ENCODE measurements at regions not wholly inside any gene's neighbourhood (a gene's known extent, or its start where the extent isn't known, plus 50 kb on each side); places are given as distances from the start of the nearest gene placed in this dataset.

DNA sequence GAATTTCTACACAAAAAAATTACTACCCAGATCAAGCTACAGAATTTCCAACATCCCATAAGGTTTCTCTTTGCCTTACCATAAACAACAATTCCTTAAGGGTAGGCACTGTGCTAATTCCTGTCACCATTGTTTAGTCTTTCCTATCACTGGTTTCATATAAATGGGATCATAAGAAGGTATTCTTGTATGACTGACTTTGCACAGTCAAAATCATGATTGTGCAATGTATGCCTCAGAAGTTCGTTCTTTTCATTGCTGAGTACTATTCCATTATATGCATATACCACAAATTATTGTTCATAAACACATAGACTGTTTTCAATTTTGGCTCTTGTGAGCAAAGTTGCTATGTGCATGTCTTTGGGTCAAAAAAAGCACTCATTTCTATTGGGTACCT is 611.6 kb upstream of the CADM1 start:
- DNase-seq (ENCODE audit: low read depth in 2 of 2): no peak

DNA sequence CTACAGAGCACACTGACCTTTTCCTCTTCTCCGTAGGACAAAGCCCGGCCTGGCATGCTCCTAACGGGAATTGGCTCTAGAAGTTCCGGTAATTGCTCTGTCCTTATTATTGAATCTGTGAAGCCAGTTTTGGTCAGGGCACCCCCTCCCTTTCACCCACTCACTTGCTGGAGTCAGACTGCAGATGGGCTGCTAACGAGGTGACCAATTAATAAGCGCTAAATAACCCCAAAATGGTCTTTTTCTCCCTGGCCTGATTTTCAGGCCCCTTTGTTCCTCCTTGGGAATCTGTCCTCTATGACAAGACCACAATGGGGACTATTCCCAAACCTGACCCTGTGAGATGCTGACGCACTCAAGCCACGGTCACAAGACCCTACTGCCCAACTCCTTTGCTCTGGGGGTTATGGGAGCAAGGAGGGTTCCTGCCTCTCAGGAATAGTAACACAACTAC is 610.0 kb upstream of the CADM1 start:
- no peak for DNase-seq (ENCODE audit: low read depth in 2 of 2)

DNA sequence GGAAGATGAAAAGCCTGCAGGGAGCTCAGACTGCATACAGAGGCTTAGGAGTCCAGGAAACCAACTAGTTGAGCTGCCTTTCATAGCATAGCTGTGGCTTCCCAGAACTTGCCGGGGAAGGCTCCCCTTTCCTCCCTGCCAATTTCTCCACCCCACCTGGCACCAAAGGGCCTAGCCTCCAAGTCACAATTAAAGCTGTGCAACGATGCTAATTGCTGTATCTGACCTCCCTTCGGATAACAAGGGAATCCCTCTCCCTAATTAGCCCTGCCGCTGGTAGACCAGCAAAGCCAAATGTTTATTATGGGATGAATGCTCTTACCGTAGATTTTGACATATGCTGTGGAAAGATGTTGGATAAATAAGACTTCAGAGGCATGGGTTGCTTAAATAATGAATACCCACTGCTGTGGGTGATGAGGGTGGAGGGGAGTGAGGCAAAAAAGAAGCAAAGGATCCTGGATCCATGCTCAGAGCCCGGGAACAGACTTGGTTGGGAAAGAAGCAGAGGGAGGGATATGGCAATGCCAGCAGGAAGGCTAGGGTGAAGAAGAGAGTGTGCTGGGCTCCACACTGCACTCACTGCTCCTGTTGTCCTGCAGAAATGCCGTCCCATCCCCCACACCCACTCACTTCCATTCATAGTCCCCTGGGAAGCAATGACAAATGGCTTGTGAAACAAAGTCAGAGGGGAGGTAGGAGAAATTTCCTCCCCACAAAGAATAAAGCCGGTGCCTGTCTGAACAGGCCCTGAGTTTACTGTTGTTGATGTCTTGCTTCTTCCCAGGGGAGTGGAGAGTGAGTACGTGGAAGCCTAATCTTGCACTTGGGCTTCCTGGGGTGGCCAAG is 608.1 kb upstream of the CADM1 start:
- DNase-seq (ENCODE audit: low read depth in 2 of 2): no peak

DNA sequence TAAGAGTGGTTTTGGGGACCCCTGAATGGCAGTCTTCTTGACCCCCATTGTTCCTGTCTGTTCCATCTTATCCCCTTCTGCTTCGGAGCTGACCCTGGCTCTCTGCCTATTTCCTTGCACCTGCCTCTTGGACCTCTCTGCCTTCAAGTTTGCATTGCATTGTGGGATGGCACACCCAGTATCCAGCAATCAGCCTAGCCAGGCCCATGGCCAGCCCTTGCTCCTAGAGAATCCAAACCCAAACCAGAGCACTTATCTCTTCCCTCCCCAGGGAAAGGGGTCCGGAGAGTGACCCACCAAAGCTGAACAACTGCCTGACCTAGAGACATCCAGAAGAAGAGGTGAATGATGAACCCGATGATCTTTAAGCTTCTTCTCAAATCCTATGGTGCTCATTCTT is 607.3 kb upstream of the CADM1 start:
- no peak for DNase-seq (ENCODE audit: low read depth in 2 of 2)

DNA sequence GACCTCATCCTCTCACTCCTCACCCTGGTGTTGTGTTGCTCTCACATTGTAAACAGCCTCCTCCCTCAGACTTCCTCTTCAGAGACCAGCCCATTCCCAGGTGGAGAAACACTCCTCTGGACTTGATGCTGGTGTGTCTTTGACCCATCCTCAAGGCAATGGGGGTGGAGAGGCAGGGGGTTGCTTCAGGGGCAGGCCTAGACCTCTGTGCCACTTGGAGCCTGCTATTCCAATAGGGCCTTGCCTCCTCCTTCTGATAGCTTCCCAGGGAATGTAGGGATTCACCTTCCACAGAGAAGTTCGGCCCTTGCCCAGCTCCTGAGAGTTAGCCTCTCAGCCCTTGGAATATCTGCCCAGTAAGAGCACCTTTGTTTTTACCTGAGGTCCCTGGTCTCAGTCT is 606.6 kb upstream of the CADM1 start:
- DNase-seq (ENCODE audit: low read depth in 2 of 2): no peak

DNA sequence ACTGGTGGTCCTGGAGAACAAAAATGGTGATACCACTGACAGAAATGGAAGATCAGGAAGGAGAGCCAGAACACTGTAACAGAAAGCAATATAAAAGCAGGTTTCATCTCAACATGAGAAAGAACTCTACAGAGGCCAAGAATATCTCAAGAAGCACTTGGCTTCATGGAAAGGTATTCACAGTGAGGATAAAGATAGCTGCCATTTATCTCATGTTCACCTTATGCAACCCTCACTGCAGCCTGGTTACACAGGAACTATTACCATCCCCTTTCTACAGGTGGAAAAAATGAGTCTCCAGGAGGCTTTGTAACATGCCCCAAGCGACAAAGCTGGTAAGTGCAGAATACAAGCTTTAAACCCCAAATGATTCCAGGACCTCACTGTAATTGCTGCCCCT is 606.1 kb upstream of the CADM1 start:
- DNase-seq (ENCODE audit: low read depth in 2 of 2): no peak

DNA sequence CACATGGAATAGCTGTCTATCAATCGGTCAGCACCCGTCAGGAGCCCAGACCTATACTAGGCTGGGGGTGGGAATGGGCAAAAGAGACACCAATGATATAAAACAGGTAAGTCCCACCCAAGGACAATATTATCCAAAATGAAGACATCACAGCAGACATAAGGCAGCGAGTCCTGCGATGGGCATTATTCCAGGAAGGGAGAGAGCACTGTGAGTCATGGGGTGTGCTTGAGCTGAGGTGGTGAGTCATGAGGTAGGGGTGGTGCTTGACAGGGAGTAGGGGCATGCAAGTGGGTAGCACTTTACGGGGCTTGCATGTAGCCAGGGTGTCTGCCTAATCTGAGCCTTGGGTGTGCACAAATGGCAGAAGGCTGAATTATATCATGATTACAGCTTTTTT is 605.0 kb upstream of the CADM1 start:
- no peak for DNase-seq (ENCODE audit: low read depth in 2 of 2)

DNA sequence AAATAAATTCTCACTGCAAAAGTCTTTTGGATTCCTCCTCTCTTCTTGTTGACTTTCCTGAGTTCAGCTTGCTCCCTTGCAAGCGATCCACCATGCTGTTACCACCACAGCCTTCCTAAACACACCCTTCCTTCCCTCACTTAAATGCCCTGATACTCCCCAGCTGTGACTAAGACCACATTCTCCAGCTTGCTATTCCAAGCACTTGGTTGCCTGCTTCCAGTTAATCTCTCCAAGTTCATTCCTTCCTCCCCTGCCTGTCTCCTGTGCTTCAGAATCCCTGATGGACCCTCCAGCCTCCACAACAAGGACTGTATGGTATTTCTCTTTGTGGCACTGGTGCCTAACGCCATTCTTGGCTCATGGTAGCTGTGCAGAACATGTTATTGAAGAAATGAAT is 603.9 kb upstream of the CADM1 start:
- no peak for DNase-seq (ENCODE audit: low read depth in 2 of 2)

DNA sequence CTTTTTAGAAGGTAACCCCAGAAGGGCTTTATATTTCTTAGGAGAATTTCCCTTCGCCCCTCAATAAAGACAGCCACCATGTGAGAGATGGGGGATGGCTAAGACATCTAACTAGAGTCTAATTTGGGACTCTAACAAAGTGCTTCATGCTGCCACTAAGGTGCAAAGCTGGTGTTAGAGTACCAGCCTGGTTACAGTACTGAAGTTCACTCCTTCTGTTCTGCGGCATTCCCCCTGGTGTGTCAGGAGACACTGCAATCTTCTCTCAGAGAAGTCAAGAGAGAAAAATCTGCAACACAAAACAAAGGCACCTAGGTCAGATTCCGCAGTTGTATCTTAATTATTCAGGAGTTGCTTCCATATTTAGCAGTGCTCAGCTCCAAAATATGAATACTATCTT is 603.0 kb upstream of the CADM1 start:
- no peak for DNase-seq (ENCODE audit: low read depth in 2 of 2)

DNA sequence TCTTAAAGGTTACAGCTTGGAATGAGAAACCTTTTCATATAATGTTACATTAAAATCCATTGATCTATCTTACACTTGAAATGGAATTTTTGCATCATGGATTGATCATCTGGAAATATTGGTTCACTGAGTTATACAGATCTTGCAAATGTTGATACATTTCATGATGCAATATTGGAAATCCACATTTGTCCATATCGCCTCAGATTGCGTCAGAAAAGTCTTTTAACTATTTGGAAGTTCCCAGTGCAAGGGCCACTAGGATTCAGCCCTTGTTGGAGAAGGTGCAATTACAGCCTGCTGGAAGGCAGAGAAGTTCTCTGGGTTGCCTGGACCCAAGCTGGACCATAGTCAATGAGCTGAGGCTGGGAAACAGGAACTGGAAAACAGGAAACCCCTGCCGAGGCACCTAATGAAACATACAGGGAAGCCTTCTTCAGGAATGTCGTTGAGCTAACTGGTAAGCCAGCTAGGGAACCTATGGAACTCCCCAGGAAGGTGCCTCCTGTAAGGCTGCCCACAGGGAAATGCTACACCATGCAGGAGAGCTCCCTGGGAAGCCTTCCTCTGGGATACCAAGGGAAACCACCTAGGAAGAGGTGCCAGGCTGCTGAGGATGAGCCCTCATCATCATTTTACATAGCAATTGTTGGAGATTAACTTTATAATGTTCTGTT is 600.4 kb upstream of the CADM1 start:
- no peak for DNase-seq (ENCODE audit: low read depth in 2 of 2)

DNA sequence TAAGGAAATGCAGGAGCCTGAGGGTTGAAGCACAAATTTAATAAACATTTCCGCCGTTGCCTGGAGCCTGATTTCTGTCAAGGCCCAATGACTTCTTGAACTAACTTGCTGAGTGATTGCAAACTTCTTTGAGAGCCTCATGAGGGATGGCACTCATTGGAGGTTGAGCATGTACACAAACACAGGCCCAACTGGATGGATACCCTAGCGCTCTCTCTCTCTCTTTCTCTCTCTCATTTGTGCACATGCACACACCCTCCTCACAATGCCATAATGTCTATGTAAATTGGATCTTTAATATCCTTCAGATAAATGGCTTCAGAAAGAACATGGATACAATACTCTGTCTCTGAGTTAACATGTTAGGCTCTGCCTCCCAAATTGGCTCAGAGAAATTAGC is 597.7 kb upstream of the CADM1 start:
- no peak for DNase-seq (ENCODE audit: low read depth in 2 of 2)

DNA sequence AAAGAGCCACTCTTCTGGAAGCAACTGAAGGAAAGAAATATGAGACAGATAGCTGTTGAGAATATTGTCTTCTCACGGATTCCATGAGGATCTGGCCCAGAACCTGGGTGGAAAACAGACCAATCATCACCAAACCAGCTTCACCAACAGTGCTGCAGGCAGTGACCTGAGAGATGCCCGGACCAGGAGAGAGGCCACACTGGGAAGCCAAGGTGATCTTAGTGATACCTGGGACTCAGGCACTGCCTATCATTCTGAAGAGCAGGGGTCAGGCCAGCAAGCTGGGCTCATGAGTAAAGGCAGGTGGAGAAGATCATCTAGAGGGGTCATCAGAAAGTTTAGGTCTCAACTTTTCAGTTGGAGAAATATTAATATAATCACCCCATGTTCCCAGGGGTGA is 595.8 kb upstream of the CADM1 start:
- no peak for DNase-seq (ENCODE audit: low read depth in 2 of 2)

DNA sequence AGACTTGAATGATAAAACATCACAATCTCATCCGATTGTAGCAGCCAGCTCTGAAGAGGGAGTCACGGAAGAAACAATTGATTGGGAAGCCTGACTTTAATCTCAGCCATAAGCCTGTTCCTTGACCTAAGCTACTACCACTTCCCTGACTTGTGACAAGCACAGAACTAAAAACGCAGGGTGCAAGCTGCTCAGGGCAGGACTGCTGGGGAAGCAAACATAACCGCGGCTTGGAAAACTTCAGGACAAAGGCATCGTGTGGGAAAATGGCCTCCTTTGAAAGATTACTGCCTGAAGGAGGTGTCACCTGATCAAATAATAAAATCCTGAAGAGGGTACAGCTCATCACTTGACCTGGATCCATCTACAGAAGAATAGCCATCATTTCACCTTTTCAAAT is 595.3 kb upstream of the CADM1 start:
- DNase-seq (ENCODE audit: low read depth in 2 of 2): no peak

DNA sequence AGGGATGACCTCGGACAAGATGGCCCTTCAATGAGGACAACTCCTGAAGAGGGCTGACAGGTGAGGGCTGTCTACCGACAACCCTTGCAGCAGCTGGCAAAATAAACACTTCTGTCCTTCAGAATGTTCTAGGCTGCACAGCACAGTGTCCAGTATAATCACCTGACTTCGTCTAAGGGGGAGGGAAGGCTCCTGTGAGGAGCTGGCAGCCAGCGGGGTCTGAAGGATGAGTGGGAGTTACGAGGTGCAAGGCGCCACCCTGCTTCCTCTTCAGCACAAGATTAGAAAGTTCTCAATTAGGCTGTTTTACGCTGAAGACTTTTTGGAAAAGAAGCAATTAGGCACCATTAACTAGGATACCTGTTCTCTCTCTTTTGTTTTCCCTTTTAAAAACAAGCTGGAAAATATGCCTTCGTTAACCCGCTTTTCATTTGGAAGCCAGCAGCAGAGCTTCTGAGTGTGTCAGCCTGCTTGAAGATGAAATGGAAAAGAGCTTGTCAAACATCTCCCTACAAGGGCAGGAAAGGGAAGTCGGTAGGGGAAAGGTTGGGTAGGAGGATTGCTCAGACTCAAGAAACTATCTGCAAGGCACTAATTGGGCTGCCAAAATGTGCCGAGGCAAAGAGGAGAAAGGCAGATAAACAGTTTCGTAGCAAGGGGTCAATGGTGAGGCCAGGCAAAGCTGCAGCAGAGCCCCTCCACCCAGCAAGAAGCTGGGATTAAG is 592.2 kb upstream of the CADM1 start:
- no peak for DNase-seq (ENCODE audit: low read depth in 2 of 2)

DNA sequence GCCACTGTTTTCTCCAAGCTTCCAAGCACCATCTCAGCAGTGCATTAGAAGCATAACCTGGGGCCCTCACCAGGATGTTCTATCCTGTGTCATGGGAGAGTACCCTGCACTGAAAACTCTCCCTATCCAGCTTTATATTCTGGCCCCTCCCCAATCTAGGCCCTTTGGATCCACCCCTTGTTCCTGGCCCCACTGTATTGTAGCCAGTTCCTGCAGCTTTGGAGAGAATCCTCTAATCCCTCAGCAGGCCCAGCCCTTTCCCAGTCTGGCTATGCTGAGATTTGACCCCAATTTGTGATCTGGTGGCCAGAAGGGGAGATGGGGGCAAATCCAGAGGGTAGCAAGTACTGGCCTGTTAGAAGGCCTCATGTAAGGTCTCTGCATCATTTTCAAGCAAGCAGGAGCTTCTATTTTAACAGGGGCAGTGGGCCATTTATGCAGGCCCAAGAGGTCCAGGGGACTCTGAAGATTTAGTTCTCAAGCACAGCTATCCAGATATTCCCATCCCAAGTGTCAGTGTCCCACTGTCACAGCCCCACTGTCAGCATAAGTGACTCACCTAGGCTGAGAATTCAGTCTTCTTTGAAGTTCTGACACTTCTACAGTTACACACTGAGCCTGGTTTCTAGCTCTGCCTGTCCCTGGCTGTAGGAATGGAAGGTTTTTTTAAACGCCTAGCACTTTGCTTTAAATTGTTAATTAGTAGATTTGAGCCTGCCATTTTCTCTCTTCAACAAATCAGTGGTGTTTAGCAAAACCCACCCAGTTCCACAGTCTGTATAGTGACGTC is 589.5 kb upstream of the CADM1 start:
- DNase-seq (ENCODE audit: low read depth in 2 of 2): no peak

DNA sequence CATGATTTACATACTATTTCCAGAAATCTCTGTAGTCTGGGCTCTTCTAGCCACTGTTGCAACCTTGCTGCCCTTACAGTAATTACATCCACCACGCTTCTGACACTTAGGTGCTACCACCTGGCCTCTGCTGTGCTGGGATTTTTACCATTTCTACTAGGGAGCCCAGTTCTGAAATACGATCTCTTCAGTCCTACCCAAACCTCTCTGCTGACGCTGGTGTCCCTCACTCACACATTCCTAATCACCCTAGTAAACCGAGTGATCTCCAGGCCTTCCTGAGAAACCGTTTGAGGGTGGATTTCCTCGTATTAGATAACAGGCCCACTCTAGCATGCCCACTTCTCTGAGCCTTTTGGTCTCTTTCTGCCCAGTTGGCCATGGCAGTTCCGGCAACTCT is 588.9 kb upstream of the CADM1 start:
- no peak for DNase-seq (ENCODE audit: low read depth in 2 of 2)

DNA sequence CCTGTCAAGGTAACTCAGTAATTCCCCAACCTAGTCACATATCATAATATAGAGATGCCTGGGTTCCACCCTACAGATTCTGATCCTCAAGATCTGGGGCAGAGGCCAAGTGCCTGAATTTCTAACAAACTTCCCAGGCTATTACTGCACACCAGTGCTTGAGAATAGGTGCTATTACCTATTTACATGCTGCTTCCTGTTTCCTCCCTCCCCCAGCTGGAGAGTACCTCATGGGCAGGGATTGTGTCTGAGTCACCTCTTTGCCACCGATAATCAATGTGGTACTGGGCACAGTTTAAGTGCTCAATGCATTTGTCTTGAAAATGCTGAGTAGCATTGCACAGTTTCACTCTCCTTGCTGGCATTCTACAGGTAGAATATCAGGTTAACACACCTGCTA is 582.2 kb upstream of the CADM1 start:
- no peak for DNase-seq (ENCODE audit: low read depth in 2 of 2)

DNA sequence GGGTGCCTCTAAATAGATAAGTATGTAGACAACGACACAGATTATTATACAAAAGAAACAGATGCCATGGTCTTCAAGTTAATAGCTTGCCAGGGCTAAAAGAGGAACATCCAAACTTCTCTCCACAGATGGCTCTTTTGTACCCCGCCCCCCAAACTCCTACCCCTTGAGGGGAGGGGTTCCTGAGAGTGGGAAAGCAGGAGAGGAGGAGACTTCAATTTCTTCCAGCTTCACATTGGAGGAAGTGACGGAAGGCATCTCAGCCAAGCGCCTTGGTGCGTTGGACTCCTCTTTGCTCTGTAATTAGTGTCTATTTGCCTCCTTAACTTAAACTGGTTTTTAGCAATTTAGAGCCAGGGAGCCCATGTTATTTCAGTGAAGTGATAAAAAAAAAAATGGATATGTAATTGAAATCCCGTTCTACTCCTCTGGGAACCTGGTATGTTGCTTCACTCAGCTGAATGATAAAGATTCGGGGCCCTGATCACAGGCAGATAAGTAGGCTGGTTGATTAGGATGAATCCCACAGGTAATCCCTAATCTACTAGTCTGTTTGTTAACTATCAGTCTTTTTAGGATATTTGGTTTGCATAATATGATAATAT is 580.9 kb upstream of the CADM1 start:
- no peak for DNase-seq (ENCODE audit: low read depth in 2 of 2)

DNA sequence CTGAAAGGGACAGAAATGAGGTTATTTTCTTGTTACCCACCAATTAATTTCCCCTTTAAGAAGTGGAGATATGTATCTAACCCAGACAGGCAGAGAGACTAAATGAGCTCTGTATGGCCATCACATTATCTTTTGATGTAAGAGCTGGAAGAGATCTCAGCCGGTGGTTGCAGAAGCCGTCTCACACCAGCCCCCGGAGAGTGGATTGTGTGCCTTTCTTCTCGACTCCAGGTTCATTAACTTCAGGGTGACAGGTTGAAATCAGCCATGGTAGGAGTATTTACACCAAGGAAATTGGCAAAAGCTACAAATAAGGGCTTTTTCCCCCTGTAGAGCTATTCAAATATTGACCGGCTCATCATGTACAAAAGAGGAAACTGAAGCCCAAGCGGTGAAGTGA is 580.3 kb upstream of the CADM1 start:
- no peak for DNase-seq (ENCODE audit: low read depth in 2 of 2)

DNA sequence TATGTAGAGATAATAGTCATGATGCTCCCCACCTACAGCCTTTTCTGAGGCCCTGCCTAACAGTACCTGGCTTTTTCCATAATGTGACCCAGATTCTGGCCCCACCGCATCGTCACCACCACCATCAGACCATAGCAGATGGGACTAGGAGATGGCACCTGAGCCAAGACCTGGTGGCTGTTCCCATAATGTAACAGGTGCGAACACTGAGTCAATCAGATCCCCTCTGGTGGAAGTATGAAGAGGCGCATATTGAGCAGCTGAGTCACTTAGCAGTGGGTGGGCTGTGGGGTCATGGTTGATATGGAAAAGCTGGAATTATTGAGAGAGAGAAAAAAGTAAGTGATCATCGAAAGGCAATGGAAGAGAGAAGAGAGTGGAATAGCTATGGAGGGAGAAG is 578.0 kb upstream of the CADM1 start:
- DNase-seq (ENCODE audit: low read depth in 2 of 2): no peak

DNA sequence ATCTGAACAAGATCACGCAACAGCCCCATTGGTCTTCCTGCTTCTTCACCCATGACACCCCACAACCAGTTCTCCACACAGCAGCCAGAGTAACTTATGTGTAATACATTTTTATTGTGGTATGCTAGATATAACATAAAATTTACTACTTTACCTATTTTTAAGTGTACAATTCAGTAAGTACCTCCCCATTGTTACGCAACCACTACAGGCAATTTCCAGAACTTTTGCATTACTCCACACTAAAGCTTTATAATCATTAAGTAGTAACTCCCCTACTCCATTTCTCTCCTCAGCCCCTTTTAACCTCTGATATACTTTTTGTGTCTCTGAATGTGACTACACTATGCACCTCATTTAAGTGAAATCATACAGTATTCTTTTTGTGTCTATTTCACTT is 575.4 kb upstream of the CADM1 start:
- DNase-seq (ENCODE audit: low read depth in 2 of 2): no peak
